Endothelial cell of umbilical vein (primary cell): ENCODE measurements at regions not wholly inside any gene's neighbourhood (a gene's known extent, or its start where the extent isn't known, plus 50 kb on each side); places are given as distances from the start of the nearest gene placed in this dataset.

Experiments
- CTCF ChIP-seq, 2 donors: IDR thresholded peaks; 1 replicate in 1 of 2; 2 replicates in 1 of 2; pipeline ENCODE4 v1.5.1; 2011; ENCODE audit warnings: low read length in 2 of 2, mild to moderate bottlenecking in 2 of 2, moderate library complexity in 2 of 2, control low read depth in 1 of 2, inconsistent platforms in 1 of 2, low read depth in 1 of 2; ENCODE audit not compliant: insufficient read depth in 1 of 2; ENCODE audit errors: extremely low read depth in 1 of 2
- EZH2 ChIP-seq: IDR thresholded peaks from 2 replicates; pipeline ENCODE4 v1.6.1; 2012; ENCODE audit warnings: borderline replicate concordance, low read depth, mild to moderate bottlenecking, moderate library complexity, low read length, inconsistent platforms; ENCODE audit not compliant: severe bottlenecking
- FOS ChIP-seq: IDR thresholded peaks from 2 replicates; pipeline ENCODE4 v1.6.1; 2011; ENCODE audit warnings: mild to moderate bottlenecking, low read length, moderate library complexity, borderline replicate concordance; ENCODE audit not compliant: insufficient read depth
- GATA2 ChIP-seq: IDR thresholded peaks from 2 replicates; pipeline ENCODE4 v1.7.0; 2011; ENCODE audit warnings: low read depth, mild to moderate bottlenecking, moderate library complexity, mixed read lengths, low read length; ENCODE audit not compliant: insufficient read length, insufficient read depth
- JUN ChIP-seq: IDR thresholded peaks from 2 replicates; pipeline ENCODE4 v1.6.1; 2011; ENCODE audit warnings: borderline replicate concordance, low read depth; ENCODE audit not compliant: insufficient read length, insufficient read depth
- POLR2A ChIP-seq: IDR thresholded peaks from 2 replicates; pipeline ENCODE4 v1.6.1; 2012; ENCODE audit warnings: low read depth, mild to moderate bottlenecking, control low read depth, low read length
- POLR2AphosphoS5 ChIP-seq: IDR thresholded peaks from 2 replicates; pipeline ENCODE4 v1.6.1; 2012; ENCODE audit warnings: low read depth, mild to moderate bottlenecking, control low read depth, low read length, moderate library complexity; ENCODE audit not compliant: insufficient read depth
- TF ChIP-seq, protein P1 (sequence below): IDR thresholded peaks from 2 replicates; pipeline ENCODE4 v1.6.1; 2011; ENCODE audit not compliant: insufficient read depth, insufficient read length

DNA sequence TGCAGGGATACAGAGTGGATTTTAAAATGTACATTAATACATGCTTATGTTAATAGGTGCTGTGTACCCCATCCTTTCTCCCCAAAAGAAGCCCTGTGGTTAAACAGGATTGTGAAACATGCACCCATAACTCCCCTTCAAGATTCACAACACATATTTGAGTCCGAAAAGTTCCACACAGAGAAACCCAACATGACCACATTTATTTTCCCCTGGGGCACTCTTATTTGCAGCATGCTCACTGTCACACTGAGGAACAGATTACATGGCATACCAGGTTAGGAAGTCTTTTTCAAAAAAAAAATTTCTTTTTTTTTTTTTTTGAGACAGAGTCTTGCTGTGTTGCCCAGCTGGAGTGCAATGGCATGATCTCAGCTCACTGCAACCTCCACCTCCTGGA is 67.7 kb upstream of the COL5A2 start:
- TF ChIP-seq POLR2AphosphoS5 (no peak), CTCF (IDR thresholded peaks at IDR 0.05; ENCODE audit: extremely low read depth in 1 of 2, insufficient read depth in 1 of 2, low read depth in 1 of 2, low read length in 2 of 2) (no peak), POLR2A (no peak), EZH2 (no peak), FOS (no peak), GATA2 (no peak), JUN (no peak)
- TF ChIP-seq, protein P1, sequence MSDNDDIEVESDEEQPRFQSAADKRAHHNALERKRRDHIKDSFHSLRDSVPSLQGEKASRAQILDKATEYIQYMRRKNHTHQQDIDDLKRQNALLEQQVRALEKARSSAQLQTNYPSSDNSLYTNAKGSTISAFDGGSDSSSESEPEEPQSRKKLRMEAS, result no peak
